ENCODE measurements at regions not wholly inside any gene's neighbourhood (a gene's known extent, or its start where the extent isn't known, plus 50 kb on each side); places are given as distances from the start of the nearest gene placed in this dataset.

DNA sequence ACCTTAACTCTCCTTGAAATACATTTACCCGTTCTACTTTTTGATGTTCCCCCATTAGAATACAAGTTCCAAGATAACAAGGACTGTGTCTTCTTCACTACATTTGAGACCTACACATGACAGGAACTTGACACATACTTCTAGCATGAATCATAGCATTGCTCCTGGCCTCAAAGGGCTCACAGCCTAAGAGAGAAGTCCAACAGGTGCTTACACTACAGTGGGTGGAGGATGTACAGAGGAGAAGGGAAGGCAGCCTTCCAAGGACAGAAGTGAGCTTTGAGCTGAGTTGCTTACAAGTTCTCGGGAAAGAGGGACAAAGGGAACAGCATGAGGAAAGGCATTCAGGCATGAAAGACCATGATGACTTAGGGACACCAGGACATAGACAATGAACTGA, 56.9 kb upstream of the MSX2 start:
- no peak for TF ChIP-seq EZH2phosphoT487 (IDR thresholded peaks at IDR 0.05; ENCODE audit: low read depth, severe bottlenecking, unreplicated experiment)
- no peak for TF ChIP-seq EZH2 (IDR thresholded peaks at IDR 0.05; ENCODE audit: borderline replicate concordance)
- TF ChIP-seq CTCF (IDR thresholded peaks at IDR 0.05; ENCODE audit: poor library complexity) = no peak
